ENCODE measurements at regions not wholly inside any gene's neighbourhood (a gene's known extent, or its start where the extent isn't known, plus 50 kb on each side); places are given as distances from the start of the nearest gene placed in this dataset.

DNA sequence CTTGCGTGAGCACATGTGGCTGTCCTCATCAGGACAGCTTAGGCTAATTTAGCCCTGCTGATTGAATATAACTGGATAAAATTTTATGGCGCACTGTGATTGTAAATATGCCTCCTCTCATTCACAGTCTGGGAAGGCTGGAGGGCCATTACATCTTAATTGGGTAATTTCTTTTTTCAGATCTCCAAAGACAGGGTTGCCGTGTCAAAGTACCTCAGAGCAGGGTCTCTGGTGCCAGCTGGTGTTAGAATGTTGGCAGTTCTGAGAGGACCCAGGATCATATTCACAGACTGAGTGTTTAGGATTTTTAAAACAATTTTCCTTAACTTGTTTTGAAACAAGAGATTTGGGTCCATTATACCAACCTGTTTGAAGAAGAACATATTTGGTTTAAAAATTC lies 455.7 kb upstream of the TLE4 start:
- DNase-seq, result no peak

DNA sequence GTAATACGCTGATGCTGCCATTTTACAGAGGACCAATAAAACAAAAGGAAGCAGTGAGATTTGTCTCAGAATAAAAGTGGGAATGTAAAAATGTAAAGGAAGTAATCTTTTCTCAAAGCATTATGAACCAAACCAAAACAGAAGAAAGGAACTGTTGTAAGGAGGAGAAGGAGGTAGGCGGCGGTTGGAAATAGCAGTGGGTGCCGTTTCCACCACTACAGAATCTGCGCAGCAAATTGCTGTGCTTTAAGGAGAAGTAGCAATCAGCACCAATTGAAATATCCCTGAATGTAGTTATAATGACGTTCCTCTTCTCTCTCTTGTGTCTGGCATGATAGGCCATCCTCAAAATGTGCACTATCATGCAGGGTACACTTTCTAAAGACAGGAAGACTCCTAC lies 455.1 kb upstream of the TLE4 start:
- DNase-seq, result no peak

DNA sequence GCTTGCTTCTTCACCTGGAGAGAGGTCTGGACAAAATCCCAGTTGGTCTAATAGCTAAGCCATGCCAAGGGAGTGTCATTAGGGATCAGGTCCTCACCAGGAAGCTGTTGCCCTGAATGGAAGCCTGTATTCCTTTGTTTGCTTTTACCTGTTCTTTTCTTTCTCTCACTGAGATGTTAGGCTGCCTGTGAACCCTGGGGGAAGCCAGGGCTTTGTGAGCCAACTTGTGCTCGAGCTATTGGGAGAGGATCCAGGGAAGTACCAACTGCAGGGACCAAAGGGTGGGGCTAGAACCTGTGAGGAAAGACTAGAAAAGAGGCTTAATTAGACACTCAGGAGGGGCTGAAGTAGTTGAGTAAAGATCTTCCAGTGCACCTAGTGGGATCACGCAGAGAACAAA lies 451.2 kb upstream of the TLE4 start:
- DNase-seq, result no peak

DNA sequence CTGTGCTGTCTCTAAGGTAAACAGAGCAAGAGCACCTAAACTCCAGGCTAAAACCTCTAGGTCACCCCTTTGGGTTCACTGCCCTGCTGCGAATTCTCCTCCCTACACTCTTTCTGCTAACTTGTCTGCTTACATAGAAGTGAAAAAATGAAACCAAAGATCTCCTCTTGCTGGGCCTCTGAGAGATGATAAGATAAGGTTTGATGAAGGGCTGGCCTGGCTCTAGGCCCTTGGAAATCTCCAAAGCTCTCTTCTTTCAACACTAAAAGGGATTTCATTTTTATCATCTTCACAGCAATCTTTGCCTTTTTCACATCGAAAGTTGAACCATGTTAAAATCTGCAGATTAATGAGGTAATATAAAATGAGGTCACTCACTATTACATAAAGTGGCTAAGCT lies 450.8 kb upstream of the TLE4 start:
- no peak for DNase-seq

DNA sequence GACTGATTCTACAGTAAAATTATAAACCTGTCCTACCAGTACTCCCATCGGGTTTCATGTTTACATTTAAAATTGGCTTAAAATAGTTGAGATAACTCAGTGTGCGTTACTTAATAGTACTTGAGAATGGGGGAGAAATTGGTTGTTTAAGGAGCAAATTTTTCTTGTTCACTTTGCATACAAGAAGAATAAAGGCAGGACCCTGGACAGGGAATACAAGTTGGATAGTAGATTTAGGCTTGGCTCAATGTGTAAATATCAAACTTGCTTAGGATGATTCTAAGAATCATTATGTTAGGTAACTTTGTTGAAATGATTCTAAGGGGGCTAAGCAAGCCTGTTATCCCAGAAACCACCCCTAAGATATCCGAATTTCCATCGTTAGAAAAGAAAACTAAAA lies 448.4 kb upstream of the TLE4 start:
- no peak for DNase-seq

DNA sequence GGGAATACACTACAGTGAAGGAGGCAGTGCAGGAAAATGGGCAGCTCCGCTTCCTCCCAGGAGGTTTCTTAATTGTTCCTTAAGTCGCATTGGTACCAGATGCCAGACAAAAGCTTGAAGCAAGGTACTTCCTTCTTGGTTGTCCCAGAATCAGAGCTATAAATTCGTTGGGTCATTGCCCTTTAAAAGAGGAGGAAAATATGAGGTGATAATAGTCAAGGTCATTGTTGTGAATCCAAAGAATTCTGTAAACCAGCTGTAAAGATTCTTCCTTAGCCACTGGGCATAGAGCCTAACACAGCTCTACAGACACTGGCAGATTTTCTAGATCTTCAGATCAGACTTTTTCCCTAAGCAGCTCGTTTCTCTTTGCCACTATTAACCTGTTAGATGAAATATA lies 444.1 kb upstream of the TLE4 start:
- no peak for DNase-seq

DNA sequence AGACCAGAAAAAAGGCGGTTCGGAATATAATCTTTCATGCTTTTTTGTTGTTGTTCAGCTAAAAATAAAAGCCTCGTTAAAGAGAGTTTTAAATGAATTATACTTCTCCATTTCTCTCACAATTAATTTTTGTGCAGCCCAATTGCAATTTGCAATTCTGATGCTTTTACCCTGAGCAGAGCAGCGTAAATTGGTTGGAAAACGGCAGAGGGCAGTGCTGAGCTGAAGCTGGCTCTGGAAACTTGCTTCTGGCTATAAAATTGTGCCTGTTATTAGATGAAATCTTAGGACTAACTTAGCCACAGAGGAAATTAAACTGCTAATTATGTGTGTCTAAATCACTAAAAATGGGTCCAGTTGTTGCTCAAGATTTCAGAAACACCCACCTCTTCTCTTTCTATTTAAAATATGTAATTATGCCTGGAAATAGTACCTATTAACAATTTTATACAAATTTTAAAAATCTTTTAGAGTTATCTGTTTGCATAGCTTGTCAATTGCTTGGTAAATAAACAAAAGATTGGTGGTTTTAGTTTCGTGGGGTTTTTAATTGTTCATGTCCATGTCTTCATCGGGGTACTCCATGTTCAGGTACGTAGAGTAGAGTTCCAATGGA lies 441.8 kb upstream of the TLE4 start:
- DNase-seq, result peak; percentile 23

DNA sequence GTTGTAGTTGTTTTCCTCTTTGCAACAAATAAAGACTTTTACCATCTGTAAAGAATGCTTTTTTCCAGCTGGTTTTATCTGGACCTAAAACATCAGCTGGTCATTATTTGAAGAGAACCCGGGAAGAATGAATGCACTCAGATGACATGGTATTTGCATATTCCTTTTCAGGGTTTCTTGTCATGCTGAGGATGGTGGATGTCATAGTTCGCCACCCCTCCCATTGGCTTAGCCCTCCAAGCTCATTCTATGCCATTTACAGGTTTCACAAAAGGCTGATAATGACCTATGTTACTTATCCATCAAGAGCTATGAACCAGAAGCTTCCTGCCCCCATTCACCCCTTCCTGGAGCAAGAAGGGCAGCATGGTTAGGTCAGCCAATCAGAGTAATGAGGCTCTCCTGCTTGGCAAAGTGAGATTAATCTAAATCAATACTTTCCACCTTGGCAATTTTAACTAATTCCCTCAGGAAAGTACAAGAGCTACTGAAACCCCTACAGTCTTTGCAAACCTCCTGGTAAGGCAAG lies 440.5 kb upstream of the TLE4 start:
- no peak for DNase-seq

DNA sequence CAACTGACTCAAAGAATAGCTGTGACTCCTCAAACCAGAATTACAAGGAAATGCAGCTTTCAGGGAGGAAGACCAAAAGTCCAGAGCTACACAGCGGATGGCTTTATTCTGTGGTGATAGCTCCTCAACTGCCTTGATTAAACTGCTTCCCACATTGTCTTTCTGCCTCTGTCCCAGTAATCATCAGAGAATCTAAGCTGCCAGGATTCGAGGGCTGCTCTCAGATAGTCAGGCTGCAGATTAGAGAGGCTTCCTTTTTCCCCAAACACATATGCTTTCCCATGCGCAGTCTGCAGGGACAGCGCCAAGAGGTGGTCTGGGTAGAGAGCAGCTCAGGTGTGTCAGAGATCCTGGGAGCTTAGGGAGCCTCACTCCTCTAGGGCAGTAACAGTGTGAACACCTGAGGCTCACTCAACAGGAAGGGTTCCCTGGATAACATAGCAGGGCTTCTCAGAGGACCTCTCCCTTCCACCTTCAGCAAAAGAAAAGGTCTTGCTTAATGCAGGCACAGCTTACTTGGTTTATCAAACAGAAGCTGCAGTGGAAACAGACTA lies 439.9 kb upstream of the TLE4 start:
- DNase-seq, result no peak

DNA sequence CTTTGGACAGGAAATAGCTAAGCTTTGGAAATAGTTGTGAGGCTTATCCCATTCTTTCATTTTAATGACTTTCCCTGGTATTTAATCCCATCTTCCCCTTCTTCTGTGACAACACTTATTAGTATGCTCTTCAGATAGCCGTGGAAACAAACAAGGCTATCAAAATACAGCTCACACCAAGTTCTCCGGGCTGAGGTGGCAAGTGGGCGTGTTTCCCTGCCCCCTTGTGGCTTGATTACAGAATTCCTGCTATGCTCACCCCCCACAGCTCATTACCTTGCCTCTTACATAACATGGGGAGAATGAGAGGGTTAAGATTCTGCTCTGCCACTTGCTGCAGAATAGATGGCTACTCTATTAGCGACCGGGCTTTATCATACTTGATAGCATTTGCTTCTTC lies 437.1 kb upstream of the TLE4 start:
- DNase-seq, result no peak

DNA sequence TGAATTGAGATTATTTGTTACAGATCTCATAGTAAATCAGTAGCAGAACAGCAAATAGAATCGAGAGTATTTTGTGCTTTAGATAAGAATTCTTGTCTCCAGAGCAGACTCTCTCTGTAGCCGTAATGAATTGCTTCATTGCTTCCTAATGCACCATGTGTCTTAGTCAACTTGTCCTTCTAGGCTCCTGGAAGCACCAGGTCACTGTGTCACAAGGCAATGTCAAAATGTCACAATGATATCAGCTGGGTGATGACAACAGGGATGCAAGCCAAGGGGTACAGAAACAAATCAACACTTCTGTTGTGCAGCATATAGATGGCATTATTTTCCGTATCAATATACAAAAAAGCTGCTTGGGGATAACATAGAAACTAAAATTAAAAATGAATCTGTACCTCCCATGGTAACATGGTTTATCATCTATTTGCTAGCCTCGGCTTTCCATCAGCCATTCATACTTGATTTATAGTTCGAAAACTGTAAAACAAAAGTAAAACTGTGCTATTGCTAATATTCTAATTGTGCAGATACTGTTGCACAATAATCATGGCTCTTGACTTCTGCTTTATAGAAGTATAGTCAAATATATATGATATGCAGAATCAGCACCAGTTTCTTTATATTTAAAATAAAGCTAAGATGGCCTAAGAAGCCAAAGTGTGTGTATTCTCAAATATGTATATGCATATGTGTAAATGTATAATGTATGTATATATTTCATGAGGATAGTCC lies 435.9 kb upstream of the TLE4 start:
- no peak for DNase-seq

DNA sequence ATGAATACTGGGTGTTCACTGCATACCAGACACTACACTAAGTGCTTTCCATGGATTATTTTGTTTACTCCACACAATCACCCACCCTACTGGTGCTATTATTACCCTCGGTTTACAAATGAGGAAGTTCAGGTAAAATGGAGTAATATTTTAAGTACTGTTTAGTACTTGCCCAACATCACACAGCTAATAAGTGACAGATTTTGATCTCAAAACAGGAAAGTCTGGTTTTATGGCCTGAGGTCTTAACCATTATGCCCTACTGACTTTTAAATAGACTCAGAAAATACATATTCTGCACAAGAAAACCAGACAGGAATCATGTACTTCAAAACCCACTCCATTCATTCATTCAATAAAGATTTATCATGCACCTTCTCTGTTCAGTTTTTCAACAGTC lies 431.0 kb upstream of the TLE4 start:
- peak; percentile 13 for DNase-seq

DNA sequence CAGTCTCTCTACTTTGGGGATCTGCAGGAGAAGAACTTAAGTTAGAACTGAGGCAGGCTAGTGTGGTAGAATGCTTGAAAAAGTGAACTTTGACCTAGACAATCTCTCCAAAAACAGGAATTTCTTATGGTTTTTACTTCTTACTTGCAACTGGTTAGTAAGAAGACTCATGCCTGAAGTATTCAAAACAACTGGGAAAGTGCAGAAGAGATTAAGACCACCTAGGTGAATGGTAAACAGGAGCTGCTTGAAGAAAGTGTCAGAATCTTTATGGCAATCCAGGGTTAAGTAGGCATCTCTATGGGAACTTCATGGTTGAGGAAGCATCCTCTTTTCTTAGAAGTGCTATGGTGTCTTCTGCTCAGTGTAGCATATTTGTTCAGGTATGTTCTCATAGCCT lies 428.6 kb upstream of the TLE4 start:
- DNase-seq, result no peak

DNA sequence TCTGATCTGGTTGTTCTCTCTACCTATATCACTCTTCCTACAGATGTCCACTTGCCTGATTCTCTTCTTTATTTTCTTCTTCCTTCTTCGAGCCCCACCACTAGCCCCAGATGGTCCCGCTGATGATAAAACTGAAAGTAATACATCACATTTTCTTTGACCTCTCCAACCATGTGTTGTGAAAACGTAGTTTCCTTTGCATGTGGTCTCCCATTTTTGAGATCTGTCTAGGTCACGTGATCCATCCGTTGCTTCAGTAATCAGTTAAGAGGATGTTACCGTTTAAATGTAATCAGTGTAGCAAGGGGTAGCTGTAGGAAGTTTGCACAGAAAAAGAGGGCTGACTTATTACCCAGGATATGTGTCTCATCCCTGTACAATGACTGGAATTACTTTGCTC lies 426.3 kb upstream of the TLE4 start:
- peak; percentile 81 for DNase-seq

DNA sequence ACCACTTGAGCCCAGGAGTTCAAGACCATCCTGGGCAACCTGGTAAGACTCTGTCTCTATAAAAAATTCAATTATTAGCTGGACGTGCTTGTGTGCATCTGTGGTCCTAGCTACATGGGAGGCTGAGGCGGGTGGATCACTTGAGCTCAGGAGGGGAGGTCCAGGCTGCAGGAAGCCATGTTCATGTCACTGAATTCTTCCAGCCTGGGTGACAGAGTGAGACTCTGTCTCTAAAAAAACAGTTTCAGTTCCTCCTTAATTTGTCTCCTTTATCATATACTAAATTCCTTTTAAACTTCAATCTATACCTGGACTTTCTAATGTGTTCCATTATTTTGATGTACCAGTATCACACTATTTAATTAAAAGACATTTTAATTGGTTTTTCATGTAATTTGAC lies 422.2 kb upstream of the TLE4 start:
- peak; percentile 40 for DNase-seq

DNA sequence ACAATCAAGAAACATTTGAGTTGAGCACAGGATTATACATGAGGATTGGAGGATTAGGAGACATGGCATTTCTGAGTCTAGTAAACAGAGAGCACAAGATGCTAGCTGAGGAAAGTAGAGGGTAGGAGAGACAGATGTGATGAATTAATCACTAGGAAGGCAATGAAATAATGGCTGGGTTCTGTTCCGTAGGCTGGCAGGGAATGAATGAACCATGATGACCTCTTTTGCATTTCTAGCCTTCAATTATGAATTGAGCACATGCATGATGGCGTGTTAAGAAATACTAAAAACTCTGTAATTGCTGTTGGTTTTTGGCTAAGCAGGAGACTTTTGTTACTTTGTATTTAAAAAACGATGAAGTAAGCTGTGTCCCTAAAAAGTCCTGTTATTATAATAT lies 420.0 kb upstream of the TLE4 start:
- no peak for DNase-seq

DNA sequence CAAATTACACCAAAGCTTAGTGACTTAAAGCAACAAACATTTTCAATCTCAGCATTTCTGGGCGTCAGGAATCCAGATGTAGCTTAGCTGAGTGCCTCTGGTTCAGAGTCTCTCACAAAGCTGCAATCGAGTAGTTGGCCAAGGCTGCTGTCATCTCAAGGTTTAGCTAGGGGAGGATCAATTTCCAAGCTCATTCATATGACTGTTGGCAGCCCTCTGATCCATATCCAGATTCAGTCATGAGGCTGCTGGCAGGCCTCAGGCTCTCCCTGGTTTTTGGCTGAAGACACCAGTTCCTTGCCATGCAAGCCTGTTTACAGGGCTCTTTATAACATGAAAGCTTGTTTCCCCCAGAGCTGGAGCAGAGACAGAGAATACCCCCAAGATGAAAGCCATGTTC lies 419.5 kb upstream of the TLE4 start:
- DNase-seq, result no peak

DNA sequence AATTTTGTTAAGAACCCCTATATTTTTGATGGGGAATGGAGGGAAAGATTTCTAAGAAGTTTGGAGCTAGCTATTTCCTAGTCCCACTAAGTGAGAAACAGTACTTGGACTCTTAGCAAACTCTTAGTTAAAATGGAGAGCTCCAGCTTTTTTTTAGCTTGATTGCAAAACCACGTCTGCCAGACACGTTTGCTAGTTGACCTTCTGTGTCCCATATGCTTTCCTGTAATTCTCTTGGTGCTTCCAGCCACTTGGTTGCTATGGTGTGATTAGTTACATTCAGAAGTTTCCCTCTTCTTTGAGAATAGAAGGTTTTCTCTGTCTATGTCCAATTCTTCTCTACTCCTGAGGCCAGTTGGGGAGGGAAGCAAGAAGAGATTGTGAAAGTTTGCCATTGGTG lies 417.0 kb upstream of the TLE4 start:
- DNase-seq, result peak; percentile 19

DNA sequence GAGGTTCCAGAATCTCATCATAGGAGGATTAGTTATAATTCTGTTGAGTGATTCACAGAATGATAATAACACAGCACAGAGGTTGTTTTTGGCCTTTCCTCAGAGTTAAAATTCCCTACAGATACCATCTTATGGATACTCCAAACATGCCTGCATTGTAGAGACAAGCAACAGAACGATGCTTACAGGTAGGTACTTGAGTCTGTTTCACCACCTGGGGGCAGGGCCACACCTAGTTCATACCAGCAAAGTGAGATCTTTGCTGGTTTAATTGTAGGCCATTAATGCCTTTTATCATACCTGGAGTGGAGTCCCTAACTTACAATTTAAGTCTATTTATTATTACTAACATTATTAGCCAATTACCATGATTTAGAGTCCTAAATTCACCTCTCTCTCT lies 416.5 kb upstream of the TLE4 start:
- no peak for DNase-seq

DNA sequence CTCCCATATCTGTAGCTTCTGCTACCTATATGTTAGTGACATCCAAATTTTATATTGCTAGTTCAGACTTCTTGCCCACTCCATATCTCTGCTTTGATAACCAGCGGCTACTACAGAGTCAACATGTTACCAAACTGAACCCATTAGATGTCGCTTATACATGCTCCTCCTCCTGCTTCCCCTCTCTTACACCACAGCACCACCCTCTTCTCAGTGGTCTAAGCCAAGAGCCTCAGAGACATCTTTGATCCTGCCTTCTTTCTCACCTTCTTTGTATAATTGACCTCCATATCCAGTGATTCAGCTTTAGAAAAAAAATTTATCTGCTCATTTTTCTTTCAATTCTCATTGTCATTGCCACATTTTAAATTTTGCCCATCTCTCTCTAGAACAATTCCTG lies 408.2 kb upstream of the TLE4 start:
- DNase-seq, result no peak

DNA sequence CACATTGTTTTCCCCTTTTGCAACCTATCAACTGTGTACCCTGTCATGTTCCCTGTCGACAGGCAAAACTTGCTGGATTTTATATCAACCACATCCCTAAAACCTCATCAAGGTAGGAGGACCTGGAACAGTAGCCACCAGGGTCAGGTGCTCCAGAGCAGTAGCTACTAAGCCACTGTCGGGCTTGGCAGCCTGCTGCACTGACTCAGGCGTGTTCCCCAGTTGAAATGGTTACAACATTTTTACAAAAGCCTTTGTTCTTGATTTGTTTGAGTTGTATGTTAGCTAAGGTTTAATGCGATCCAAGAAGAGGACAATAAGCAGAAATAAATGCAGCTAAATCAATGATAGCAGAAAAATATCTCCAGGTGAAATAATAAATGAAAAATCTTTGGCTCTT lies 407.4 kb upstream of the TLE4 start:
- no peak for DNase-seq

DNA sequence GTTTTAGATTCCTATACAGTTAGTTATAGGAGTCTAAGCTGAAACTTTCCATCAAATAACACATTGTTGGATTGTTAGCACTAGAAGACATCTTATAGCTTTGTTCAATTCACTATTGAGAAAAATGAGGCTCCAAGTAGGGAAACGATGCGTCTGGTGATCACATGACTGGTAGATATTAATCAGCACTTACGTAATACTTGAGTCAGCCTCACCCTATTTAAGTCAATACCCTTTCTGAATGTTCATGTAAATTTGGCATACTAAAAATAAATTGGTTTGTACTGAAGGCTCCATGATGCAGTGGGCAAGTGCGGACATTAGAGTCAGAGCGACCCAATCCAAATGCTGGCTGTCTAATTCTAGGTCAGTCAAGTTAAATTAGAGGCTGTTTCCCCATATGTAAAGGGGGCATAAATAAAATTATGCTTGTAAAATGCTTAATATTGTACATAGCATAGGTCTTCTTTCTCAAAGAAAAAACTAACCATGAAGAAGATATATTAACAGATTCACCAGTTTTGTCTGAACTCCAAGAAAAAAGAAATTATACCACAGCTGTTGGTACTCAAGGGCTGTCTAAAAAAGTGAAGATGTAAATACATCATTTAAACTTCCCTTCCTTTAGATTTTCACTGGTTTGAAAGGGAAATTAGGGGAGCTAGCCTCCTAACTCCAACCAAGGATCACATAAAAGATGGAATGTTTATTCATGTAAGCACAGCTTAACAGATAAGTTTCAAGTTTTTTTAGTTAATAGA lies 406.6 kb upstream of the TLE4 start:
- peak; percentile 35 for DNase-seq

DNA sequence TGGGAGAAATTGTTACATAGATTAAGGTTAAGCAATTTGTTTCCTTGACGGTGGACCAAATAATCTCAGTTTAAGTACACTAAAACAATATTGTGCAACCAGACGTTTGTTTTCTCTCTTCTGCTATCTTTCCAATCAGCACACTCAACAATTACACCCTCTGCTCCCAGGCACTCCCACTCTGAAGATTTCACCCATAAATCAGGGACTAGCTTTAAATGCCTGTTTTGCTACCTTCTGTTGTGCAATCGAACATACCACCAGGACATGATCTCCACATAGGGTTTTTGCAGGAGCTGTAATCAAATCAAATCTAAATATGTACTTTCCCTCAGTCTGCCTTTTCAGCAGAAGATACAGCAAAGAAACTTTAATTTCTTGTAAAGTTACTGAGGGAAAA lies 405.8 kb upstream of the TLE4 start:
- DNase-seq, result no peak

DNA sequence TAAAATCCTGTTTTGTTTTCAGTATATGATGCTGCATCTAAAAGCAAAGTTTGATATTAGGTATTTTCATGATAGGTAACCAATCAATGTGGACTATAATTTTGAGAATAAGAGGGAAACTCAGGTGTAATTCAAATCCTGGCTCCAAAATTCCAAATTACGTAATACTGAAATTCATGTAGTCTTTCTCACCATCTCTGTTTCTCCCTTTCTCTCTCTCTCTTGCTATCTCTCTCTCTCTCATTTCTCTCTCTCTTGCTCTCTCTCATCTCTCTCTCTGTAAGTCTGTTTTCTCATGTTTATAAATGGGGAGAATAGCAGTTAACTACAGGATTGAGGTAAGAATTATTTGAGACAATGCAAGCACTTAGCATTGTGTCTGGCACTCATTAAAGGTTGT lies 401.1 kb upstream of the TLE4 start:
- DNase-seq, result no peak
